Parathyroid adenoma (tissue), 2 donors: ENCODE measurements at regions not wholly inside any gene's neighbourhood (a gene's known extent, or its start where the extent isn't known, plus 50 kb on each side); places are given as distances from the start of the nearest gene placed in this dataset.

Experiments used
- H2AFZ ChIP-seq: fragments of 300-600 bp; sonication (generic); one replicate; pipeline ENCODE4 v1.7.0; 2017; ENCODE audit warnings: antibody characterized with exemption, mild to moderate bottlenecking
- H3K27ac ChIP-seq: fragments of 300-600 bp; sonication (generic); one replicate; pipeline ENCODE4 v1.7.0; 2017
- H3K27me3 ChIP-seq: fragments of 300-600 bp; sonication (generic); one replicate; pipeline ENCODE4 v1.7.0; 2017; ENCODE audit warnings: low read length; ENCODE audit not compliant: control insufficient read depth, insufficient read depth
- H3K36me3 ChIP-seq: fragments of 300-600 bp; sonication (generic); one replicate; pipeline ENCODE4 v1.7.0; 2017; ENCODE audit warnings: low read length; ENCODE audit not compliant: control insufficient read depth, insufficient read depth
- H3K4me1 ChIP-seq: fragments of 300-600 bp; sonication (generic); one replicate; pipeline ENCODE4 v1.7.0; 2017; ENCODE audit warnings: control low read depth
- H3K4me2 ChIP-seq: fragments of 300-600 bp; sonication (generic); one replicate; pipeline ENCODE4 v1.7.0; 2017; ENCODE audit warnings: low read length
- H3K4me3 ChIP-seq: fragments of 300-600 bp; sonication (generic); one replicate; pipeline ENCODE4 v1.7.0; 2017; ENCODE audit warnings: low read depth, low read length
- H3K79me2 ChIP-seq: fragments of 300-600 bp; sonication (generic); one replicate; pipeline ENCODE4 v1.7.0; 2017; ENCODE audit warnings: control low read depth
- H3K9ac ChIP-seq: fragments of 300-600 bp; sonication (generic); one replicate; pipeline ENCODE4 v1.7.0; 2017; ENCODE audit warnings: mild to moderate bottlenecking
- H3K9me3 ChIP-seq: fragments of 300-600 bp; sonication (generic); one replicate; pipeline ENCODE4 v1.7.0; 2017; ENCODE audit warnings: low read length; ENCODE audit not compliant: control insufficient read depth
- CTCF ChIP-seq: fragments of 300-600 bp; sonication (generic); IDR thresholded peaks from one replicate; pipeline ENCODE4 v1.7.0; 2017; ENCODE audit warnings: antibody characterized with exemption, mild to moderate bottlenecking
- donor health status: primary hyperparathyroidism.

GRCh38 chr4:127103681-127104115 lies 529.1 kb upstream of the INTU start:
- H3K27me3 ChIP-seq = no peaks in the 10 kb centered on the region
- no peak overlapping the region for H2AFZ ChIP-seq
- H3K4me1 ChIP-seq = no peaks in the 10 kb centered on the region
- H3K36me3 ChIP-seq = no peaks in the 10 kb centered on the region
- H3K27ac ChIP-seq = no peak overlapping the region
- TF ChIP-seq CTCF = no peak
- no peaks in the 10 kb centered on the region for H3K79me2 ChIP-seq
- no peak overlapping the region for H3K9ac ChIP-seq
- no peak overlapping the region for H3K4me3 ChIP-seq
- no peaks in the 10 kb centered on the region for H3K9me3 ChIP-seq
- H3K4me2 ChIP-seq = no peak overlapping the region

- no peaks in the 10 kb centered on the region for H3K9me3 ChIP-seq
- H3K9ac ChIP-seq = no peak overlapping the region
- no peak for TF ChIP-seq CTCF
- no peak overlapping the region for H3K4me3 ChIP-seq
- H3K79me2 ChIP-seq = no peaks in the 10 kb centered on the region
- no peaks in the 10 kb centered on the region for H3K36me3 ChIP-seq
- no peak overlapping the region for H2AFZ ChIP-seq
- H3K4me2 ChIP-seq = no peak overlapping the region
- H3K27me3 ChIP-seq = no peaks in the 10 kb centered on the region
- no peaks in the 10 kb centered on the region for H3K4me1 ChIP-seq
- no peak overlapping the region for H3K27ac ChIP-seq
Measured at GRCh38 chr4:127113844-127114362, 518.9 kb upstream of the INTU start.

DNA sequence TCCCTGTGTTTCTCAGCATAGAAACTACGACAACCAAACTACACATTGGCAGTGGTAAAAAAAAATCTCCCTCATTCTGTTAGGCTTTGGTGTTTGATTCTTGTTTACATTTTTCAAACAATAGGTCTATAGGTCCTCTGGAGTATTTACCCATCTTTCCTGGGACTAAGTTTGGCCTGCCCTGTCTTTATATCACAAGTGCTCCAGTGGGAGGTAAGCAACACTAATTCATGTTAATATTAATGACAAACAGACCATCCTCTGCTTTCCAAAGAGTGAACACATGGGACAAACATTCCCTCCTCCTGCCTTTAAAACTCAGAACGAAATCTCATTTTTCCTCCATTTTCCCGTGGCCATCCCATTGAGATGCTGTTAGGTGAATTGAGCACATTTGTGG lies 514.1 kb upstream of the INTU start:
- Histone ChIP-seq H3K36me3 (no peaks in the 10 kb centered on the region), H3K27ac (no peak overlapping the region), H3K4me1 (no peaks in the 10 kb centered on the region), H2AFZ (no peak overlapping the region), H3K4me2 (no peak overlapping the region), H3K79me2 (no peaks in the 10 kb centered on the region), H3K4me3 (no peak overlapping the region), H3K27me3 (no peaks in the 10 kb centered on the region), H3K9me3 (no peaks in the 10 kb centered on the region), H3K9ac (no peak overlapping the region)
- TF ChIP-seq CTCF = no peak

- Histone ChIP-seq H3K4me2 (no peak overlapping the region), H3K4me1 (no peaks in the 10 kb centered on the region), H3K9me3 (no peaks in the 10 kb centered on the region), H3K27me3 (no peaks in the 10 kb centered on the region), H3K27ac (no peak overlapping the region), H3K4me3 (no peak overlapping the region), H3K79me2 (no peaks in the 10 kb centered on the region), H3K9ac (no peak overlapping the region), H2AFZ (no peak overlapping the region), H3K36me3 (no peaks in the 10 kb centered on the region)
- no peak for TF ChIP-seq CTCF
Measured at GRCh38 chr4:127120441-127121090, 512.2 kb upstream of the INTU start.

DNA sequence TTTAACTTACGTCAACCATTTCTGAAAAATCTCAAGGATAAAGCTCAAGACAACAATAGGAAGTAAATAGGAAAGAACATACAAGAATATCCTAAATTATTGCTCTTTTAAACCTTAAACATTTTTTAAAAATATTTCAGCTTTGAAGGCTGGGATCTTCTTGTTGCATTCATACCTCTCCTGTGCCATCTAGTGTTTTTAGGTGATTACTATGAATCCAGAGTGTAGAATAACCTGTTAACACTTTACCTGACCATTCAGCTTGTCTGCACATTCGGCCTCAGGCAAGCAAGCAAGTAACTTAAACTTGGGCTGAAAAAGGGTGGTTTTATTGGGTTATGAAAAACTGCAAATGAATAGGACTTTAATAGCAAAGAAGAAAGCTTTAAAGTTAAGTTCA lies 507.8 kb upstream of the INTU start:
- Histone ChIP-seq H3K36me3 (no peaks in the 10 kb centered on the region), H3K79me2 (no peaks in the 10 kb centered on the region), H3K9me3 (no peaks in the 10 kb centered on the region), H3K9ac (no peak overlapping the region), H2AFZ (no peak overlapping the region), H3K4me2 (no peak overlapping the region), H3K27me3 (no peaks in the 10 kb centered on the region), H3K27ac (no peak overlapping the region), H3K4me1 (no peaks in the 10 kb centered on the region), H3K4me3 (no peak overlapping the region)
- TF ChIP-seq CTCF = no peak
